ENCODE measurements at regions not wholly inside any gene's neighbourhood (a gene's known extent, or its start where the extent isn't known, plus 50 kb on each side); places are given as distances from the start of the nearest gene placed in this dataset.

DNA sequence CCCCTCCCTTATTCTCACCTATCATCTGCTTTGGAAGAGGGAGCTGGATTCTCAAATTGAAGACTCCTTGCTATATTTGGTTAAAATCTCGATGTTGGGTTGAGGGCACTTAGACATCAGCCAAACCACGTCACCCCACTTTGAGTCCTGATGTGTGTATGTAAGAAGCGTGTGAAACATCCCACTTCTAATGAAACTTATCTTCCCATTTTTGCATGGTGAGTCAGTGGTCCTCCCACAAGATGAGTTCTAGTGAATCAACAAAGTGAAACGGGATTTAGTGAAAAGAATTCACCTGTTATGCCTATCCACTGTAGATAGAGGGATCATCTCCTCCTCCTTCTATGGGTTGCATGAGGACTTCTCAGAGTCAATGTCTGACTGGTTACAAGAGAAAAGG lies 51.4 kb upstream of the SPRED2 start:
- DNase-seq = no peak
- Mint-ChIP-seq H3K36me3 (ENCODE audit: unreplicated experiment) (peaks cover 9% of the 10 kb centered on the region), H3K4me3 (ENCODE audit: unreplicated experiment) (no peak overlapping the region), H3K27me3 (ENCODE audit: unreplicated experiment) (no peaks in the 10 kb centered on the region), H3K4me1 (ENCODE audit: low read depth, unreplicated experiment) (no peaks in the 10 kb centered on the region), H3K9me3 (ENCODE audit: unreplicated experiment) (no peaks in the 10 kb centered on the region), H3K27ac (ENCODE audit: unreplicated experiment) (no peak overlapping the region)
- TF ChIP-seq, protein P1, sequence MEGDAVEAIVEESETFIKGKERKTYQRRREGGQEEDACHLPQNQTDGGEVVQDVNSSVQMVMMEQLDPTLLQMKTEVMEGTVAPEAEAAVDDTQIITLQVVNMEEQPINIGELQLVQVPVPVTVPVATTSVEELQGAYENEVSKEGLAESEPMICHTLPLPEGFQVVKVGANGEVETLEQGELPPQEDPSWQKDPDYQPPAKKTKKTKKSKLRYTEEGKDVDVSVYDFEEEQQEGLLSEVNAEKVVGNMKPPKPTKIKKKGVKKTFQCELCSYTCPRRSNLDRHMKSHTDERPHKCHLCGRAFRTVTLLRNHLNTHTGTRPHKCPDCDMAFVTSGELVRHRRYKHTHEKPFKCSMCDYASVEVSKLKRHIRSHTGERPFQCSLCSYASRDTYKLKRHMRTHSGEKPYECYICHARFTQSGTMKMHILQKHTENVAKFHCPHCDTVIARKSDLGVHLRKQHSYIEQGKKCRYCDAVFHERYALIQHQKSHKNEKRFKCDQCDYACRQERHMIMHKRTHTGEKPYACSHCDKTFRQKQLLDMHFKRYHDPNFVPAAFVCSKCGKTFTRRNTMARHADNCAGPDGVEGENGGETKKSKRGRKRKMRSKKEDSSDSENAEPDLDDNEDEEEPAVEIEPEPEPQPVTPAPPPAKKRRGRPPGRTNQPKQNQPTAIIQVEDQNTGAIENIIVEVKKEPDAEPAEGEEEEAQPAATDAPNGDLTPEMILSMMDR (IDR thresholded peaks at IDR 0.05; ENCODE audit: partially characterized antibody, unreplicated experiment) = no peak

DNA sequence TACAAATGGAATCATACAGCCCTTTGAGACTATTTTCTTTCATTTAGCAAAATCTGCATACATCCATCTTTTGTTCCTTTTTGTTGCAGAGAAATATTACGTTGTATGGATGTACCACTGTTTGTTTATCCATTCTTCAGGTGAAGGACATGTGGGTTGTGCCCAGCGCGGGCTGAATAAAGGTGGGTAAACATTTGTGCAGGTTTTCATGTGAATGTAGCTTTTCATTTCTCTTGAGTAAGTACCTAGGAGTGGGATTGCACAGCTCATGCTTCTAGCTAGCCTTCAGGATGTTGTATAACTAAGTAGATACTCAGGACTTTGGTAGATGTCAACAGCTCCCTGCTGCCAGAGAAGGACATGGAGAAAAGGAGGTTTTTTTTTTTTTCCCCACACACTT lies 50.6 kb upstream of the SPRED2 start:
- no peaks in the 10 kb centered on the region for H3K9me3 Mint-ChIP-seq (ENCODE audit: unreplicated experiment)
- H3K27ac Mint-ChIP-seq (ENCODE audit: unreplicated experiment) = no peak overlapping the region
- no peak for DNase-seq
- peaks cover 2% of the 10 kb centered on the region for H3K36me3 Mint-ChIP-seq (ENCODE audit: unreplicated experiment)
- TF ChIP-seq, protein P1 (IDR thresholded peaks at IDR 0.05; ENCODE audit: partially characterized antibody, unreplicated experiment) = no peak
- H3K4me1 Mint-ChIP-seq (ENCODE audit: low read depth, unreplicated experiment) = no peaks in the 10 kb centered on the region
- H3K4me3 Mint-ChIP-seq (ENCODE audit: unreplicated experiment) = no peak overlapping the region
- H3K27me3 Mint-ChIP-seq (ENCODE audit: unreplicated experiment) = no peaks in the 10 kb centered on the region

Small RNA genes in the stretch of these regions (microRNA-seq; reads per million reads assigned to microRNA genes)
- gene MIR4778 (ENCODE audit: unreplicated experiment) = 0.55 reads per million

Measured in glutamatergic neuron (in vitro differentiated cells).